Tibial nerve (tissue), 4 donors: ENCODE measurements at regions not wholly inside any gene's neighbourhood (a gene's known extent, or its start where the extent isn't known, plus 50 kb on each side); places are given as distances from the start of the nearest gene placed in this dataset.

Source experiments
- DNase-seq, 2 donors: peaks; one replicate each; pipeline ENCODE4 v3.0.0-alpha.2; 2019; ENCODE audit warnings: low spot score in 2 of 2
- H3K27ac ChIP-seq, 4 donors: fragments of 200-600 bp; sonication (generic) in 3 of 4; one replicate each; pipeline ENCODE4 v1.5.1; 2017 to 2019; ENCODE audit warnings: mild to moderate bottlenecking in 1 of 4
- H3K27me3 ChIP-seq, 2 donors: fragments of 200-600 bp; sonication (generic) in 1 of 2; one replicate each; pipeline versions ENCODE4 v1.5.1 to v1.6.0; 2017 to 2019
- H3K36me3 ChIP-seq, 3 donors: fragments of 200-600 bp; sonication (generic); one replicate each; pipeline ENCODE4 v1.5.1; 2018 to 2019
- H3K4me1 ChIP-seq, 4 donors: fragments of 200-600 bp; sonication (generic) in 3 of 4; one replicate each; pipeline ENCODE4 v1.5.1; 2017 to 2019
- H3K4me3 ChIP-seq, 4 donors: fragments of 200-600 bp; sonication (generic) in 3 of 4; one replicate each; pipeline ENCODE4 v1.5.1; 2017 to 2019; ENCODE audit warnings: mild to moderate bottlenecking in 1 of 4, moderate library complexity in 1 of 4
- H3K9me3 ChIP-seq, 4 donors: fragments of 200-600 bp; sonication (generic) in 3 of 4; one replicate each; pipeline ENCODE4 v1.5.1; 2017 to 2019
- CTCF ChIP-seq, 5 experiments: fragments of 200-600 bp in 3 of 5; fragments of 450-650 bp in 2 of 5; sonication (generic) in 3 of 5; IDR thresholded peaks; one replicate each; pipeline ENCODE4 v1.5.1; 2016 to 2019; ENCODE audit warnings: antibody characterized with exemption in 5 of 5, mild to moderate bottlenecking in 3 of 5, moderate library complexity in 2 of 5
- EP300 ChIP-seq, 2 donors: sonication (generic); formaldehyde crosslinking; IDR thresholded peaks; one replicate each; pipeline ENCODE4 v1.6.1; 2017; ENCODE audit warnings: antibody characterized with exemption in 2 of 2, mild to moderate bottlenecking in 1 of 2
- POLR2A ChIP-seq, 2 donors: fragments of 450-650 bp; IDR thresholded peaks; one replicate each; pipeline ENCODE4 v1.6.1; 2017; ENCODE audit warnings: antibody characterized with exemption in 2 of 2, mild to moderate bottlenecking in 2 of 2, moderate library complexity in 2 of 2
- WGBS, 2 donors: methylation state at CpG; one replicate each; pipeline ENCODE4 v1.1.5; 2018; 5-methylcytosine and 5-hydroxymethylcytosine counted together

- Histone ChIP-seq H3K36me3 (no peaks in the 10 kb centered on the region), H3K4me1 (no peaks in the 10 kb centered on the region), H3K27ac (no peak overlapping the region), H3K9me3 (no peaks in the 10 kb centered on the region), H3K4me3 (no peak overlapping the region), H3K27me3 (no peaks in the 10 kb centered on the region)
- TF ChIP-seq CTCF (IDR thresholded peaks at IDR 0.05) (no peak), POLR2A (IDR thresholded peaks at IDR 0.05) (no peak)
- no peak for DNase-seq
- 80 to 84% methylated on average over 1 of the region's 1 CpG for WGBS, 2 donors
Measured at GRCh38 chr5:58327289-58327688, 132.6 kb downstream of the PLK2 start.

- Histone ChIP-seq H3K27ac (no peak overlapping the region), H3K36me3 (no peaks in the 10 kb centered on the region), H3K4me3 (no peak overlapping the region), H3K9me3 (no peaks in the 10 kb centered on the region), H3K4me1 (no peaks in the 10 kb centered on the region), H3K27me3 (no peaks in the 10 kb centered on the region)
- no peak for DNase-seq
- 44 to 53% methylated on average over 1 of the region's 1 CpG for whole genome bisulfite sequencing, 2 donors
- TF ChIP-seq POLR2A (IDR thresholded peaks at IDR 0.05) = no peak
- no peak for TF ChIP-seq CTCF (IDR thresholded peaks at IDR 0.05)
- no peak for TF ChIP-seq EP300 (IDR thresholded peaks at IDR 0.05)
Measured at GRCh38 chr5:58326022-58326421, 133.9 kb downstream of the PLK2 start.

GRCh38 chr5:58322453-58322852, 137.4 kb downstream of the PLK2 start:
- Histone ChIP-seq H3K36me3 (no peaks in the 10 kb centered on the region), H3K4me3 (no peak overlapping the region), H3K4me1 (no peaks in the 10 kb centered on the region), H3K27ac (no peak overlapping the region), H3K27me3 (no peaks in the 10 kb centered on the region), H3K9me3 (no peaks in the 10 kb centered on the region)
- DNase-seq = no peak
- WGBS, 2 donors = 63 to 68% methylated on average over 3 of the region's 3 CpGs
- no peak for TF ChIP-seq EP300 (IDR thresholded peaks at IDR 0.05)
- no peak for TF ChIP-seq POLR2A (IDR thresholded peaks at IDR 0.05)
- TF ChIP-seq CTCF (IDR thresholded peaks at IDR 0.05) = no peak

GRCh38 chr5:58318468-58318867, 141.4 kb downstream of the PLK2 start:
- no peak for TF ChIP-seq EP300 (IDR thresholded peaks at IDR 0.05)
- no peak for TF ChIP-seq POLR2A (IDR thresholded peaks at IDR 0.05)
- no peak for TF ChIP-seq CTCF (IDR thresholded peaks at IDR 0.05)
- no peaks in the 10 kb centered on the region for H3K27me3 ChIP-seq
- 60 to 72% methylated on average over 1 of the region's 1 CpG for WGBS, 2 donors
- DNase-seq = no peak
- H3K4me3 ChIP-seq = no peak overlapping the region
- no peaks in the 10 kb centered on the region for H3K4me1 ChIP-seq
- no peaks in the 10 kb centered on the region for H3K36me3 ChIP-seq
- H3K27ac ChIP-seq = no peak overlapping the region
- no peaks in the 10 kb centered on the region for H3K9me3 ChIP-seq

GRCh38 chr5:58317808-58318207, 142.1 kb downstream of the PLK2 start:
- no peak for DNase-seq
- H3K27ac ChIP-seq = no peak overlapping the region
- H3K36me3 ChIP-seq = no peaks in the 10 kb centered on the region
- no peaks in the 10 kb centered on the region for H3K27me3 ChIP-seq
- H3K4me1 ChIP-seq = no peaks in the 10 kb centered on the region
- H3K4me3 ChIP-seq = no peak overlapping the region
- no peaks in the 10 kb centered on the region for H3K9me3 ChIP-seq
- no peak for TF ChIP-seq EP300 (IDR thresholded peaks at IDR 0.05)
- no peak for TF ChIP-seq POLR2A (IDR thresholded peaks at IDR 0.05)
- TF ChIP-seq CTCF (IDR thresholded peaks at IDR 0.05) = no peak
